ENCODE measurements at regions not wholly inside any gene's neighbourhood (a gene's known extent, or its start where the extent isn't known, plus 50 kb on each side); places are given as distances from the start of the nearest gene placed in this dataset.
"Not testable (repeated sequence)": the region's sequence is repeated elsewhere in the genome, so short reads cannot be mapped to it uniquely, and the experiment has no call there.

- peak; percentile 2 for DNase-seq
These were observed 951.6 kb downstream of the ANKRD7 start for GRCh38 chr7:119175911-119176627.

GRCh38 chr7:119177863-119178262 lies 953.4 kb downstream of the ANKRD7 start:
- no peak for DNase-seq

GRCh38 chr7:119184124-119184788 lies 959.8 kb downstream of the ANKRD7 start:
- DNase-seq: no peak

- DNase-seq: no peak
These were observed 971.7 kb downstream of the ANKRD7 start for GRCh38 chr7:119196183-119196582.

GRCh38 chr7:119197172-119197876 lies 972.8 kb downstream of the ANKRD7 start:
- DNase-seq: no peak

GRCh38 chr7:119197877-119198527 lies 973.5 kb downstream of the ANKRD7 start:
- DNase-seq: peak; percentile 10

GRCh38 chr7:119219663-119220062 lies 995.2 kb downstream of the ANKRD7 start:
- no peak for DNase-seq

- no peak for DNase-seq
These were observed 999.4 kb downstream of the ANKRD7 start for GRCh38 chr7:119223930-119224329.

- no peak for DNase-seq
These were observed 1004.0 kb downstream of the ANKRD7 start for GRCh38 chr7:119228482-119228881.

- no peak for DNase-seq
These were observed 1007.6 kb downstream of the ANKRD7 start for GRCh38 chr7:119232091-119232490.

- no peak for DNase-seq
These were observed 1008.5 kb downstream of the ANKRD7 start for GRCh38 chr7:119233015-119233414.

GRCh38 chr7:119252962-119253361 lies 1020.0 kb upstream of the KCND2 start:
- no peak for DNase-seq

- DNase-seq: no peak
These were observed 1018.2 kb upstream of the KCND2 start for GRCh38 chr7:119254742-119255141.

- DNase-seq: no peak
These were observed 1017.0 kb upstream of the KCND2 start for GRCh38 chr7:119256001-119256400.

GRCh38 chr7:119256446-119257131 lies 1016.4 kb upstream of the KCND2 start:
- no peak for DNase-seq

- not testable (repeated sequence) for DNase-seq
These were observed 1006.2 kb upstream of the KCND2 start for GRCh38 chr7:119266790-119267189.

- peak; percentile 48 for DNase-seq
These were observed 1002.9 kb upstream of the KCND2 start for GRCh38 chr7:119270045-119270464.

GRCh38 chr7:119270644-119271043 lies 1002.3 kb upstream of the KCND2 start:
- no peak for DNase-seq

GRCh38 chr7:119271147-119271779 lies 1001.7 kb upstream of the KCND2 start:
- no peak for DNase-seq

GRCh38 chr7:119281181-119281846 lies 991.7 kb upstream of the KCND2 start:
- no peak for DNase-seq

GRCh38 chr7:119283353-119283752 lies 989.6 kb upstream of the KCND2 start:
- DNase-seq: no peak

GRCh38 chr7:119288416-119288815 lies 984.6 kb upstream of the KCND2 start:
- no peak for DNase-seq

All from HCEC 1CT (cell line).